ENCODE measurements at regions not wholly inside any gene's neighbourhood (a gene's known extent, or its start where the extent isn't known, plus 50 kb on each side); places are given as distances from the start of the nearest gene placed in this dataset.

- Histone ChIP-seq H3K27me3 (no peaks in the 10 kb centered on the region), H3K9me3 (no peaks in the 10 kb centered on the region), H3K27ac (replicated peaks in 1 of 4) (peak overlapping the region; percentile 82 to 89 (median 88)), H3K4me3 (no peak overlapping the region), H3K4me1 (peaks cover 38 to 61% (median 48%) of the 10 kb centered on the region in 4 donors), H3K36me3 (no peaks in the 10 kb centered on the region)
- TF ChIP-seq POLR2A (IDR thresholded peaks at IDR 0.05; ENCODE audit: low read depth) (no peak), POLR2AphosphoS5 (IDR thresholded peaks at IDR 0.05) (peak; percentile 75 to 84)
- WGBS = 30% methylated on average over 16 of the region's 16 CpGs
- peak; percentile 95 for DNase-seq (ENCODE audit: extremely low spot score)
- intact Hi-C loops (cut with DNase I) = loop anchor here (5.0 kb wide), 1 partner anchor 84 kb away; no protein-coding TSS in a partner anchor
Measured at GRCh38 chr20:50312682-50313521, 122.3 kb downstream of the CEBPB start.

DNA sequence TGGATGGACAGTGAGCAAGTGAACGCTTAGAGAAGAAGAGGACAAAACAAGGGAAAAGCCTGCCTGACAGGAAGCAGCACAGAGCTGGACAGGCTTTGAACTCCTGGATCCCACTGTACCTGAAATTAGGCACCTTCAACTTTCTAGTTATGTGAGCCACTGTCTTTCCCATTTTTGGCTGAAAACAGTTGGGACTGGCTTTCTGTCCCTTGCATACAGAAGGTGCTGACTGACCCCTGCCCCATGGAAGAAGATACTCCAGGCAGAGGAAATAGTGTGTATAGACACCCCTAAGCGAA lies 122.8 kb downstream of the CEBPB start:
- TF ChIP-seq POLR2A (IDR thresholded peaks at IDR 0.05; ENCODE audit: low read depth) = no peak
- TF ChIP-seq POLR2AphosphoS5 (IDR thresholded peaks at IDR 0.05) = no peak
- no peak for TF ChIP-seq EP300 (IDR thresholded peaks at IDR 0.05)
- TF ChIP-seq, protein P1, sequence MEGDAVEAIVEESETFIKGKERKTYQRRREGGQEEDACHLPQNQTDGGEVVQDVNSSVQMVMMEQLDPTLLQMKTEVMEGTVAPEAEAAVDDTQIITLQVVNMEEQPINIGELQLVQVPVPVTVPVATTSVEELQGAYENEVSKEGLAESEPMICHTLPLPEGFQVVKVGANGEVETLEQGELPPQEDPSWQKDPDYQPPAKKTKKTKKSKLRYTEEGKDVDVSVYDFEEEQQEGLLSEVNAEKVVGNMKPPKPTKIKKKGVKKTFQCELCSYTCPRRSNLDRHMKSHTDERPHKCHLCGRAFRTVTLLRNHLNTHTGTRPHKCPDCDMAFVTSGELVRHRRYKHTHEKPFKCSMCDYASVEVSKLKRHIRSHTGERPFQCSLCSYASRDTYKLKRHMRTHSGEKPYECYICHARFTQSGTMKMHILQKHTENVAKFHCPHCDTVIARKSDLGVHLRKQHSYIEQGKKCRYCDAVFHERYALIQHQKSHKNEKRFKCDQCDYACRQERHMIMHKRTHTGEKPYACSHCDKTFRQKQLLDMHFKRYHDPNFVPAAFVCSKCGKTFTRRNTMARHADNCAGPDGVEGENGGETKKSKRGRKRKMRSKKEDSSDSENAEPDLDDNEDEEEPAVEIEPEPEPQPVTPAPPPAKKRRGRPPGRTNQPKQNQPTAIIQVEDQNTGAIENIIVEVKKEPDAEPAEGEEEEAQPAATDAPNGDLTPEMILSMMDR (IDR thresholded peaks at IDR 0.05) = no peak
- WGBS = 85% methylated on average over 2 of the region's 2 CpGs
- Histone ChIP-seq H3K27me3 (no peaks in the 10 kb centered on the region), H3K9me3 (no peaks in the 10 kb centered on the region), H3K4me3 (no peak overlapping the region), H3K36me3 (no peaks in the 10 kb centered on the region), H3K27ac (replicated peaks in 1 of 4) (peak overlapping the region; percentile 82 to 89 (median 88)), H3K4me1 (peaks cover 32 to 55% (median 42%) of the 10 kb centered on the region in 4 donors)
- intact Hi-C loops (cut with DNase I) = loop anchor here (5.0 kb wide), 1 partner anchor 84 kb away; no protein-coding TSS in a partner anchor
- DNase-seq (ENCODE audit: extremely low spot score) = no peak

DNA sequence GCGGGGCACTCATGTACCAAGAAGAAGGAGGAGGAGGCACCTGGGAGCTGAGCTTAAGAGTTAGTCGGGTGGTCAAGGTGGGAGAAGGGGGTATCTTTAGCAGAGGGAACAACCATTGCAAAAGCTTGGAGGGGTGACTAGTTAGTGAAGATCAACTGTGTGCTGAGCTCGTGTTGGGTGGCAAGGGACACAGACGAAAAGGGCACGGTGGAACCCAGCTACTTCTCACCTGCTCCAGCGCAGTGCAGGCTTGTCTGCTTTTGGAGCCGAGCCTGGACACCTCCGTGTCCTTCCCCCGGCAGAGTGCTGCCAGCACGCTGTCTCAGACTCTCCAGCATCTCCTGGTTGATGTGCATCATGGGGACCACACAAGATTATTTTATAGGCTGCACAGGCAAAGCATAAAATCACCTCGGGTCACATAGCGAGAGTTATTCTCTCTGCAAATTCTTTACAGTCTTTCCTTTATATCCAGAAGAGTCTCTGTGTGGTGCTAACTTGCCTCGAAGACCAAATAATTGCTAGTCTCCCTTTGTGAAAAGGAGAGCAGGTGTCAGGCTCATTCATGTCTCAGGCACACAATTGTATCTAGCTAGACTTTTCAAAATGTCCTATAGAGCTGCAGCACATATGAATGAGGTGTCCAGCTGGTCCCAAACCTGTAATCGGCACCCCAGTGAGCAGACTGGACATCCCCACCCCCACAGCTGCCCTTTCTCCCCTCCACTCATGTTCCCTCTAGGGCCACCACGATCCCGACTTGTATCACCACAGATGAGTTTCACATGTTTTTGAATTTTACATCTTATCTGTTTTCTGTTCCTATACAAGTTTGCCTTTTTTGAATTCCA lies 123.4 kb downstream of the CEBPB start:
- no peak for DNase-seq (ENCODE audit: extremely low spot score)
- TF ChIP-seq POLR2AphosphoS5 (IDR thresholded peaks at IDR 0.05) (no peak), EP300 (IDR thresholded peaks at IDR 0.05) (no peak), POLR2A (IDR thresholded peaks at IDR 0.05; ENCODE audit: low read depth) (no peak)
- TF ChIP-seq, protein P1 (IDR thresholded peaks at IDR 0.05) = no peak
- Histone ChIP-seq H3K4me3 (no peak overlapping the region), H3K9me3 (no peaks in the 10 kb centered on the region), H3K27ac (replicated peaks in 1 of 4) (peak overlapping the region; percentile 82 to 89 (median 88)), H3K4me1 (peaks cover 28 to 50% (median 37%) of the 10 kb centered on the region in 4 donors), H3K27me3 (no peaks in the 10 kb centered on the region), H3K36me3 (no peaks in the 10 kb centered on the region)
- intact Hi-C loops (cut with DNase I) = loop anchor here (5.0 kb wide), 1 partner anchor 83 kb away; no protein-coding TSS in a partner anchor
- WGBS = 85% methylated on average over 13 of the region's 16 CpGs

DNA sequence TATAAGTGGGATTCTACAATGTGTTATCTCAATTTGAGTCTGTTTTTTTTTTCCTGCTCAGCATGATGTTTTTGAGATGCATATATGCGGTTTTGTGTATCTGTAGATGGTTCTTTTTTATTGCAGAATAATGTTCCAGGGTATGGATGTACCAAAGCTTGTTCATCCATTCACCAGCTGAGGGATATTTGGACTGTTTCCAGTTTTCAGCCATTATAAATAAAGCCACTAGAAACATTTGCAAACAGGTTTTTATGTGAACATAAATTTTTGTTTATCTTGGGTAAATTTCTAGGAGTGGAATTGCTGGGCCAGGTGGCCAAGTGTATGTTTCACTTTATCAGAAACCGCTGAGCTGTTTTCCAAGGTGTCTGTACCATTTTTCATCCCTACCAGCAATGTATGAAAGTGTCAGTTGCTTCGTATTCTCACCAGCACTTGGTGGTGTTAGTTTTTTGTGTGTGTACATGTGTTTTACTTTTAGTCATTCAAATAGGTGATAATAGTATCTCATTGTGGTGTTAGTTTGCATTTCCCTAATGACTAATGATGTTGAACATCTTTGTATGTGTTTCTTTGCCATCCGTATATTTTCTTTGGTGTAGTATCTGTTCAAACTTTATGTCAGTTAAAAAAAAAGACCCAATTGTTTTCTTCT lies 124.2 kb downstream of the CEBPB start:
- 83% methylated on average over 4 of the region's 4 CpGs for WGBS

More for the DNA sequence above, 124.2 kb downstream of the CEBPB start:
- no peak for TF ChIP-seq POLR2A (IDR thresholded peaks at IDR 0.05; ENCODE audit: low read depth)
- no peak for TF ChIP-seq EP300 (IDR thresholded peaks at IDR 0.05)
- TF ChIP-seq, protein P1 (IDR thresholded peaks at IDR 0.05) = no peak
- TF ChIP-seq POLR2AphosphoS5 (IDR thresholded peaks at IDR 0.05) = no peak
- H3K27ac ChIP-seq (replicated peaks in 1 of 4) = peak overlapping the region in 3 of 4 donors; percentile 82 to 89 (median 89)
- intact Hi-C loops (cut with DNase I) = loop anchor here (5.0 kb wide), 1 partner anchor 82 kb away; no protein-coding TSS in a partner anchor
- peaks cover 23 to 42% (median 29%) of the 10 kb centered on the region in 4 donors for H3K4me1 ChIP-seq
- DNase-seq (ENCODE audit: extremely low spot score) = no peak
- no peaks in the 10 kb centered on the region for H3K9me3 ChIP-seq
- H3K27me3 ChIP-seq = no peaks in the 10 kb centered on the region
- H3K36me3 ChIP-seq = no peaks in the 10 kb centered on the region
- no peak overlapping the region for H3K4me3 ChIP-seq

Data from esophagus muscularis mucosa (tissue), 4 donors.